ENCODE measurements at regions not wholly inside any gene's neighbourhood (a gene's known extent, or its start where the extent isn't known, plus 50 kb on each side); places are given as distances from the start of the nearest gene placed in this dataset.
"Not testable (repeated sequence)": the region's sequence is repeated elsewhere in the genome, so short reads cannot be mapped to it uniquely, and the experiment has no call there.

GRCh38 chr3:125831005-125831750 lies 137.8 kb upstream of the ROPN1B start:
- DNase-seq, result not testable (repeated sequence)

DNA sequence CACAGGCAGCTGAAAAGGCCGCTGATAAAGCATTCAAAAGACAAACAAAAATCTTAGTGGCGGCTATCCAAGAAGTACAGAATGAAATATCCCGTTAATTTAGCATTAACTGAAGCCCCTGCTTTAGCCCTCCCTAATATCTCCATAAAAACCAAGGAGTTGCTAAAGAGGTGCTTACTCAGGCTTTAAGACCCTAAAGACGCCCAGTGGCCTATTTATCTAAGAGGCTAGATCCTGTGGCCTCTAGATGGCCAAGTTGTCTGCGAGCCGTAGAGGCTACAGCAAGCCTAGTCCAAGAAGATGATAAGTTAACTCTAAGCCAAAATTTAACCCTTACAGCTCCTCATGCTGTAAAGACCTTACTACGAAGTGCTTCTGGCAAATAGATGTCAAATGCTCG lies 133.4 kb upstream of the ROPN1B start:
- DNase-seq, result not testable (repeated sequence)

DNA sequence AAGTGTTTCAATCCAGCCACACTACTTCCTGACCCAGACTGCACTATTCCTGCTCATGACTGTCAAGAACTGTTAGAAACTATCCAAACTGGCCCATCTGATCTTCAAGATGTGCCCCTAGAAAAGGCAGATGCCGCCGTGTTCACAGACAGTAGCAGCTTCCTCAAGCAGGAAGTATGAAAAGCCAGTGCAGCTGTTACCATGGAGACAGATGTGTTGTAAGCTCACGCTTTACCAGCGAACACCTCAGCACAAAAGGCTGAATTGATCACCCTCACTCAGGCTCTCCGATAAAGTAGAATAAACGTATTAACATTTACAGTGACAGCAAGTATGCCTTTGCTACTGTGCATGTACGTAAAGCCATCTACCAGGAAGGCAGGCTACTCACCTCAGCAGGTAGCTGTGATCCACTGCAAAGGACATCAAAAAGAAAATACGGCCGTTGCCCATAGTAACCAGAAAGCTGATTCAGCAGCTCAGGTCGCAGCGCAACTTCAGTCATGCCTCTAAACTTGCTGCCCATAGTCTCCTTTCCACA lies 132.9 kb upstream of the ROPN1B start:
- not testable (repeated sequence) for DNase-seq

DNA sequence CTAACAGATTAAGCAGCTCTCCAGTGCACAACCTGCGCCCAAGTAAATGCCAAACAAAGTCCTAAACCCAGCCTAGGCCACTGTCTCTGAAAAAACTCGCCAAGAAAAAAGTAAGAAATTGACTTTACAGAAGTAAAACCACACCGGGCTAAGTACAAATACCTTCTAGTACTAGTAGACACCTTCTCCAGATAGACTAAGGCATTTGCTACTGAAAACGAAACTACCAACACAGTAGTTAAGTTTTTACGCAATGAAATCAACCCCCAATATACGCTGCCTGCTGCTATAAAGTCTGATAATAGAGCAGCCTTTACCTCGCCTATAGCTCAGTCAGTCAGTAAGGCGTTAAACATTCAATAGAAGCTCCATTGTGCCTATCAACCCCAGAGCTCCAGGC lies 132.2 kb upstream of the ROPN1B start:
- not testable (repeated sequence) for DNase-seq

GRCh38 chr3:125838857-125839256 lies 130.1 kb upstream of the ROPN1B start:
- not testable (repeated sequence) for DNase-seq

GRCh38 chr3:125840465-125840864 lies 128.5 kb upstream of the ROPN1B start:
- DNase-seq, result not testable (repeated sequence)

- DNase-seq, result not testable (repeated sequence)
These were observed 121.0 kb upstream of the ROPN1B start for GRCh38 chr3:125847966-125848365.

DNA sequence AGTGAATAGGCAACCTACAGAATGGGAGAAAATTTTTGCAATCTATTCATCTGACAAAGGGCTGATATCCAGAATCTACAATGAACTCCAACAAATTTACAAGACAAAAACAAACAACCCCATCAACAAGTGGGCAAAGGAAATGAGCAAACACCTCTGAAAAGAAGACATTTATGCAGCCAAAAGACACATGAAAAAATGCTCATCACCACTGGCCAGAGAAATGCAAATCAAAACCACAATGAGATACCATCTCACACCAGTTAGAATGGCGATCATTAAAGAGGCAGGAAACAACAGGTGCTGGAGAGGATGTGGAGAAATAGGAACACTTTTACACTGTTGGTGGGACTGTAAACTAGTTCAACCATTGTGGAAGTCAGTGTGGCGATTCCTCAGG lies 114.0 kb upstream of the ROPN1B start:
- not testable (repeated sequence) for DNase-seq

DNA sequence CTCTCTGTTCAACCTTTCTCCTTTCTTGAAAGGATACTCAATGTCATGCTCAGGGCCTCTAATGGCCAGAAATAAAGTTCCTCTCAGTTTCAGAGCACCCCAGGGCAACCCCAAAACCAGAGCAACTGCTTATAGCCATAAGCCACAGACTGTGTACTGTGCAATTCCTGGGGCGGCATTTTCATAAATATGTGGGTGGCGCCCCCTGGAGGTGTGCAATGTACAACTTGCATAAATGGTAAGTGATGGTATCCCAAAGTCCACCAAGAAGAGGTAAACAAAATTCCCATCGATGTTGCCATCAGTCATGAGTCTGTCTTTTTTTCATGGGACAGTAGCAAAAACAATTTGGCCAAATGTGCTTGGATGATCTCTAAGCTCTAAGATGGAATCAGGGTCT lies 108.4 kb upstream of the ROPN1B start:
- DNase-seq, result peak; percentile 0

DNA sequence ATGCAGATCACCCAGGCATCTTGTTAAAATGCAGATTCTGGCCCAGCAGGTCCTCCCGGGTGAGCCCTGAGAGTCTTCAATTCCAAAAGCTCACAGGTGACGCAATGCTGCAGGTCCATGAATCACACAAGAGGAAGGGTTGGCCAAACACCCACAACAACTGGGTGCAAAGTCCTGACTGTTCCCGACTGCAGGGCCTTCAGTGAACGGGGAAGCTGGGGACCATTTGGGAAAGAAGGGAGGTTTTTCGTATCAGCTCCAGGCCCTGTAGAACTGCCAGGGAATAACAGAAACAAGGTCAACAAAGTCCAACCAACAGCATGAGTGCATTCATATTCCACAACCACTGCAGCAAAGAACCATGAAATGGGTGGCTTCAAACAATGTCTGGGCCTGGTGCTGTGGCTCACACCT lies 106.1 kb upstream of the ROPN1B start:
- not testable (repeated sequence) for DNase-seq

- not testable (repeated sequence) for DNase-seq
These were observed 104.4 kb upstream of the ROPN1B start for GRCh38 chr3:125864532-125864931.

DNA sequence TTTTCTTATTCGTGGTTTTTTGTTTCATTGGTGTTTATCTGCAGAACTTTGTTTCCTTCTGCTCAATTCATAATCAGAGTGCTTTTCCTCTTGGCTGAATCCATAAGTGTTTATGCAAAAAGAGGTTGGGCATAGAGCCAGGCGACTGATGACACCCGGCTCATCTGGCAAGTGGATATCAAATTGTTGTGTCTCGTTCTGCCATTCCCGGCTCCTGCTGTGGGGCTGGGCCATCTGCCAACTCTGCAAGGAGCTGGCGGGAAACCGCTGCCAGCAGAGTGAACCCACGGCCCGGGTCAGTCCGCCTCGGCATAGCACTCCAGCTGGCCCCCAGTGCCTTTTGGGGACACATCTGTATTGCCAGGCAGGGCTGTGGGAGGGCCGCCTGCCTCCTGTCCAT lies 83.0 kb upstream of the ROPN1B start:
- peak; percentile 72 for DNase-seq

DNA sequence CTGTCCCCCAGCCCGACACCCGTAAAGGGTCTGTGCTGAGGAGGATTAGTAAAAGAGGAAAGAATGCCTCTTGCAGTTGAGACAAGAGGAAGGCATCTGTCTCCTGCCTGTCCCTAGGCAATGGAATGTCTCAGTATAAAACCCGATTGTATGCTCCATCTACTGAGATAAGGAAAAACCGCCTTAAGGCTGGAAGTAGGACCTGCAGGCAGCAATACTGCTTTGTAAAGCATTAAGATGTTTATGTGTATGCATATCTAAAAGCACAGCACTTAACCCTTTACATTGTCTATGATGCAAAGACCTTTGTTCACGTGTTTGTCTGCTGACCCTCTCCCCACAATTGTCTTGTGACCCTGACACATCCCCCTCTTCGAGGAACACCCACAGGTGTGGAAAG lies 69.8 kb upstream of the ROPN1B start:
- DNase-seq, result not testable (repeated sequence)

DNA sequence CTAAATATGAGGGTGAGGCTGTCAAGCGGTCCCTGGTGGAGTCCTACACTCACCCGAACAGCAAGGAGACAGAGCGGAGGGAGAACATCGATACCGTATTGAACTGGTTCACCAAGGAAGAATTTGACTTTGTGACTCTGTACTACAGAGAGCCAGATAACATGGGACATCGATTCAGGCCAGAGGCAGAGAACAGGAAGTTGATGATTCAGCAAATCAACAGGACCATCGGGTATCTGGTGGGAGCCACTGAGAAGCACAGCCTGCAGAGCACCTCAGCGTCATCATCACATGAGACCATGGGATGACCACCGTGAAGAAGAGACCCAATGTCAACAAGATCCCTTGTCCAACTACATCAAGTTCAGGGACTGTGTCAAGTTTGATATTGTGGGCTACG lies 67.5 kb upstream of the ROPN1B start:
- not testable (repeated sequence) for DNase-seq

DNA sequence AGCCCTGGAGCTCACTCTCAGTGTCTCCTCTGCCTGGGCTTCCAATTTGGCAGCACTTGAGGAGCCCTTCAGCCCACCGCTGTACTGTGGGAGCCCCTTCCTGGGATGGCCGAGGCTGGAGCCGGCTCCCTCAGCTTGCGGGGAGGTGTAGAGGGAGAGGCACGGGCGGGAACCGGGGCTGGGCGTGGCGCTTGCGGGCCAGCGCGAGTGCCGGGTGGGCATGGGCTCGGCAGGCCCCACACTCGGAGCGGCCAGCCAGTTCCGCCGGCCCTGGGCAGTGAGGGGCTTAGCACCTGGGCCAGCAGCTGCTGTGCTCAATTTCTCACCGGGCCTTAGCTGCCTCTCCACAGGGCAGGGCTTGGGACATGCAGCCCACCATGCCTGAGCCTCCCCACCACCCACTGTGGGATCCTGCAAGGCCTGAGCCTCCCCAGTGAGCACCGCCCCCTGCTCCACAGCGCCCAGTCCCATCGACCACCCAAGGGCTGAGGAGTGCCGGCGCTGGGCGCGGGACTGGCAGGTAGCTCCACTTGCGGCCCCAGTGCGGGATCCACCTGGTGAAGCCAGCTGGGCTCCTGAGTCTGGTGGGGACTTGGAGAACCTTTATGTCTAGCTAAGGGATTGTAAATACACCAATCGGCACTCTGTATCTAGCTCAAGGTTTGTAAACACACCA lies 65.1 kb upstream of the ROPN1B start:
- DNase-seq, result not testable (repeated sequence)

DNA sequence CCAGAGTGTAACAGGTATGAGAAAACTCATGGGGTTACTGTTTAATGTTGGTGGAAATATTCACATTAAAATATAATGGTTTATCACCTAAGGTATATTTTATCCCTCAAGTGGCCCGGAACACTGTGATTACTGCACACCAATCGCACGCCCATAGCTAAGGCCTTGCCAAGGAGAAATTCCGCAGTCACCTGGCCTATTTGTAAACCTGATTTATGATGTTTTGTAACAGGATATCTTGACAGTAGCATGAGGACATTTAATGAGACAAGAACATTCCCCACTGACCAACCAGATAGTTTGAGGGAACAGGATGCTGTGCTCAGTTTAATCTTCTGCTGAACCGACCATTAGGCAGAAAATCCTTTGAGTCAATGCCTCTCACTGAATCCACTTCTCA lies 61.7 kb upstream of the ROPN1B start:
- DNase-seq, result not testable (repeated sequence)

- DNase-seq, result not testable (repeated sequence)
These were observed 58.1 kb upstream of the ROPN1B start for GRCh38 chr3:125910851-125911250.

GRCh38 chr3:125914608-125915436 lies 54.2 kb upstream of the ROPN1B start:
- DNase-seq, result not testable (repeated sequence)

GRCh38 chr3:125915437-125915787 lies 53.6 kb upstream of the ROPN1B start:
- not testable (repeated sequence) for DNase-seq

DNA sequence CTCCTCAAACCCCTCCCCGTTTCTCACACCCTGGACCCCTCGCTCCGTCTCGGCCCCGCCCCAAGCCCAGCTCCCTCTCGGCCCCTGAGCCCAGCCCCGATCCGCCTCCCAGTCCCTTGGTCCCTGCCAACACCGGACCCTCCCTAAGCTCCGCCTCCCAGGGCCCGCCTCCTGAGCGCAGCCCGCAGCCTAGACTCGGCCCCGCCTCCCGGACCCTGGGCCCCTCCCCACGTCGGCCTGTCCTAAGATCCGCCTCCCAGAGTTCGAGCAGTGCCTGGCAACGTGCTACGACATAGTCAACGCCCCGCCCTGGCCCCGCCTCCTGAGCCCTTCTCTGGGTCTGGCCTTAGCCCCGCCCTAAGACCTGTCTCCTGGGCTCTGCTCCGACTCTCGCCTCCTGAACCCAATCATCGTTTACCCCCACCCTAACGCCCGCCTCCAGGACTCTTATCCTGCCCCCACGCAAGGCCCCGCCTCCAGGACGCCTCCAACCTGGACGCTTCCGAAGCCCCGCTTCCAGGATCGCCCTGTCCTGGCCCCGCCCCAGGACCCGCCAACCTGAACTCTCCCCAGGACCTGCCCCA lies 53.1 kb upstream of the ROPN1B start:
- DNase-seq, result peak; percentile 93

DNA sequence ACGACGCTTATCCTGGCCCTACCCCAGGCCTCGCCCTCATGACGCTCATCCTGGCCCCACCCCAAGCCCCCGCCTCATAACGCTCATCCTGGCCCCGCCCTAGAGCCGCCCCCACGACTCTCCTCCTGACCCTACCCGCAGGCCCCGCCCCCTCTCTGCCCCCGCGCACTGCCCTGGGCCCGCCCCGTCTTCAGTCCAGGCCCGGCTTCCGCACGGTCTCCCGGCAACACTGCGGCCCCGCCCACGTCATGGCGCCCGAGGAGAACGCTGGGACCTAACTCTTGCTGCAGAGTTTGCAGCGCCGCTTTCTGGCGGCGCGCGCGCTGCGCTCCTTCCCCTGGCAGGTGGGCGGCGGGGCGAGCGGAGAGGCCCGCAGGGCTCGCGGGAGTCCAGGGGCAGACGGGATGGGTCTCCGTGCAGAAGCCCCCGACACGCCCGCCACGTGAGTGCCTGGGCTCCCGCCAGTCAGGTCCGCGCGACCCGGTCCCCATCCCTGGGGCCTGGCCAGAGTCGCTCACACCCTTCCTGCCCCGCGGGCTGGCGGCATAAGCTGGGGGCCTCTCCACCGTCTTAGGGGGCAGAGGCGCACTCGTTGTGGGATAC lies 52.5 kb upstream of the ROPN1B start:
- peak; percentile 93 for DNase-seq

DNA sequence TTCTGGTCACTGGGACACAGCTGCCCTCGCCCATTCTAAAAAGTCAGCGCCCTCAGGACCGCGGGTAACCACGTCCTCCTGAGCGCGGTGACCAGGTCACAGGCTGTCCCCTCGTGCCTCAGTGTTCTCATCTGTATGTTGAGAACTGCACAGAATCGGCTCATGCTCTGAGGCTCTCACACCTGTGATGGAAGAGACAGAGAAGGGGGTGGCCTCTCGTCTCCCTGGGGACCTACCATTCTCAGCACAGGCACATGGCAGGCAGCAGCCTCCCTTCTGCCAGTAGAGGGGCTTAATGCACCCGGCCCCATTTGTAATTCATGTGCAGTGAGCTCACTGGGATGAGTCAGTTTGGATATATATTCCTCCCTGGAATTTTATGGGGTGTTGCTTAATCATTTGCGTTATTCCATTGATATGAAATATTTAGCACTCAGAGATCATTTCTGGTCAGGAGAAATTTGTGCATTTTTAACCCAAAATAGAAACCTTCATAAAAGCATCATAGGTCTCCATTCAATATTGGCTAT lies 51.9 kb upstream of the ROPN1B start:
- DNase-seq, result peak; percentile 18
